Stimulated activated CD4-positive, alpha-beta T cell treated with anti-CD3 and anti-CD28 coated beads, Interleukin-12 subunit alpha, Interleukin-12 subunit beta, amount 100 ng/mL, for 48 hours (primary cell): ENCODE measurements at regions not wholly inside any gene's neighbourhood (a gene's known extent, or its start where the extent isn't known, plus 50 kb on each side); places are given as distances from the start of the nearest gene placed in this dataset.
"Not testable (repeated sequence)": the region's sequence is repeated elsewhere in the genome, so short reads cannot be mapped to it uniquely, and the experiment has no call there.

Experiments used
- DNase-seq, 3 donors: peaks; one replicate each; pipeline ENCODE4 v3.0.0-alpha.2; 2020; ENCODE audit warnings: low read depth in 2 of 3, low spot score in 1 of 3

- no peak for DNase-seq
These were observed 321.4 kb downstream of the IRS1 start for GRCh38 chr2:226478109-226478809.

- no peak for DNase-seq
These were observed 322.2 kb downstream of the IRS1 start for GRCh38 chr2:226477221-226478108.

- no peak for DNase-seq
These were observed 324.0 kb downstream of the IRS1 start for GRCh38 chr2:226475650-226476049.

GRCh38 chr2:226474131-226474530, 325.5 kb downstream of the IRS1 start:
- no peak for DNase-seq

GRCh38 chr2:226471987-226472470, 327.6 kb downstream of the IRS1 start:
- DNase-seq, result no peak

- DNase-seq, result no peak
These were observed 332.0 kb downstream of the IRS1 start for GRCh38 chr2:226467633-226468032.

- no peak for DNase-seq
These were observed 332.4 kb downstream of the IRS1 start for GRCh38 chr2:226467221-226467620.

- DNase-seq, result no peak
These were observed 333.0 kb downstream of the IRS1 start for GRCh38 chr2:226466589-226466988.

GRCh38 chr2:226466124-226466523, 333.5 kb downstream of the IRS1 start:
- no peak for DNase-seq

- DNase-seq, result no peak
These were observed 335.2 kb downstream of the IRS1 start for GRCh38 chr2:226464380-226464779.

- no peak for DNase-seq
These were observed 336.5 kb downstream of the IRS1 start for GRCh38 chr2:226463154-226463553.

- DNase-seq, result no peak
These were observed 337.6 kb downstream of the IRS1 start for GRCh38 chr2:226461981-226462380.

- DNase-seq, result not testable (repeated sequence)
These were observed 343.5 kb downstream of the IRS1 start for GRCh38 chr2:226456144-226456543.

GRCh38 chr2:226452768-226453167, 346.9 kb downstream of the IRS1 start:
- DNase-seq, result no peak

- DNase-seq, result no peak
These were observed 348.1 kb downstream of the IRS1 start for GRCh38 chr2:226451486-226451885.

- DNase-seq, result no peak
These were observed 349.5 kb downstream of the IRS1 start for GRCh38 chr2:226450141-226450540.

GRCh38 chr2:226447338-226448300, 352.0 kb downstream of the IRS1 start:
- DNase-seq, result no peak

GRCh38 chr2:226446406-226447001, 353.1 kb downstream of the IRS1 start:
- no peak for DNase-seq

GRCh38 chr2:226445216-226445861, 354.3 kb downstream of the IRS1 start:
- no peak for DNase-seq

GRCh38 chr2:226443112-226443511, 356.5 kb downstream of the IRS1 start:
- DNase-seq, result no peak
